Coronary artery (tissue), 2 donors: ENCODE measurements at regions not wholly inside any gene's neighbourhood (a gene's known extent, or its start where the extent isn't known, plus 50 kb on each side); places are given as distances from the start of the nearest gene placed in this dataset.

ENCODE experiments used
- DNase-seq: peaks from one replicate; pipeline ENCODE4 v3.0.0-alpha.2; 2017; ENCODE audit warnings: low spot score
- H3K27ac ChIP-seq, 2 donors: fragments of 200-600 bp; sonication (generic); one replicate each; pipeline ENCODE4 v1.5.1; 2016 to 2019
- H3K4me3 ChIP-seq: fragments of 200-600 bp; sonication (generic); 2 replicates; pipeline ENCODE4 v1.5.1; 2016; ENCODE audit warnings: mild to moderate bottlenecking, moderate library complexity
- CTCF ChIP-seq: fragments of 200-600 bp; sonication (generic); IDR thresholded peaks from one replicate; pipeline ENCODE4 v1.5.1; 2019; ENCODE audit warnings: antibody characterized with exemption

- TF ChIP-seq CTCF = no peak
- Histone ChIP-seq H3K4me3 (no peak overlapping the region), H3K27ac (no peak overlapping the region)
- DNase-seq = no peak
Observed at GRCh38 chr9:20016611-20017010, 227.8 kb upstream of the SLC24A2 start.

- no peak for DNase-seq
- Histone ChIP-seq H3K4me3 (no peak overlapping the region), H3K27ac (no peak overlapping the region)
- TF ChIP-seq CTCF = no peak
Observed at GRCh38 chr9:20015427-20015931, 226.6 kb upstream of the SLC24A2 start.

- no peak for TF ChIP-seq CTCF
- H3K27ac ChIP-seq = no peak overlapping the region
- H3K4me3 ChIP-seq = no peak overlapping the region
- no peak for DNase-seq
Observed at GRCh38 chr9:20014168-20014567, 225.3 kb upstream of the SLC24A2 start.

- Histone ChIP-seq H3K27ac (no peak overlapping the region), H3K4me3 (no peak overlapping the region)
- DNase-seq = no peak
- no peak for TF ChIP-seq CTCF
Observed at GRCh38 chr9:20012232-20012631, 223.4 kb upstream of the SLC24A2 start.

GRCh38 chr9:20009606-20010005 is 220.8 kb upstream of the SLC24A2 start:
- TF ChIP-seq CTCF = no peak
- Histone ChIP-seq H3K27ac (no peak overlapping the region), H3K4me3 (no peak overlapping the region)
- no peak for DNase-seq

- Histone ChIP-seq H3K27ac (no peak overlapping the region), H3K4me3 (no peak overlapping the region)
- TF ChIP-seq CTCF = no peak
- DNase-seq = no peak
Observed at GRCh38 chr9:20002011-20002410, 213.2 kb upstream of the SLC24A2 start.

- DNase-seq = no peak
- Histone ChIP-seq H3K27ac (no peak overlapping the region), H3K4me3 (no peak overlapping the region)
- no peak for TF ChIP-seq CTCF
Observed at GRCh38 chr9:20001058-20001457, 212.2 kb upstream of the SLC24A2 start.
